OCI-LY3 (cell line): ENCODE measurements at regions not wholly inside any gene's neighbourhood (a gene's known extent, or its start where the extent isn't known, plus 50 kb on each side); places are given as distances from the start of the nearest gene placed in this dataset.

Experiments
- H2AFZ ChIP-seq: fragments of 200-600, 300-600 bp; shearing (Covaris generic); 2 replicates; pipeline ENCODE4 v1.6.0; 2014; ENCODE audit warnings: antibody characterized with exemption, low read depth, low read length
- H3K27ac ChIP-seq: fragments of 200-600, 300-600 bp; sonication (generic); 2 replicates; pipeline ENCODE4 v1.5.1; 2014; ENCODE audit warnings: mild to moderate bottlenecking, low read length, moderate library complexity, mixed read lengths
- H3K27me3 ChIP-seq: fragments of 200-600, 300-600 bp; sonication (generic); 2 replicates; pipeline ENCODE4 v1.6.1; 2014; ENCODE audit warnings: low read depth, low read length, mixed read lengths
- H3K36me3 ChIP-seq: fragments of 200-600, 300-600 bp; sonication (generic); replicated peaks from 2 replicates; pipeline ENCODE3; 2014; ENCODE audit warnings: low read depth, low read length, mixed read lengths
- H3K4me1 ChIP-seq: fragments of 300-600, 200-600 bp; sonication (generic); 2 replicates; pipeline ENCODE4 v1.6.1; 2014; ENCODE audit warnings: low read length, mixed read lengths
- H3K4me2 ChIP-seq: fragments of 200-600, 300-600 bp; sonication (generic); 2 replicates; pipeline ENCODE4 v1.6.1; 2014; ENCODE audit warnings: low read length, mixed read lengths
- H3K4me3 ChIP-seq: fragments of 300-600, 200-600 bp; sonication (generic); 2 replicates; pipeline ENCODE4 v1.5.1; 2014; ENCODE audit warnings: antibody characterized with exemption, mild to moderate bottlenecking, low read length, moderate library complexity
- H3K79me2 ChIP-seq: fragments of 300-600, 200-600 bp; shearing (Covaris generic); 2 replicates; pipeline ENCODE4 v1.6.1; 2014; ENCODE audit warnings: mild to moderate bottlenecking, low read length, mixed read lengths
- H3K9ac ChIP-seq: fragments of 300-600, 200-600 bp; shearing (Covaris generic); 2 replicates; pipeline ENCODE4 v1.6.0; 2014; ENCODE audit warnings: mild to moderate bottlenecking, low read length, moderate library complexity
- H3K9me3 ChIP-seq: fragments of 200-600, 300-600 bp; shearing (Covaris generic); 2 replicates; pipeline ENCODE4 v1.6.1; 2014; ENCODE audit warnings: low read length, mixed read lengths; ENCODE audit not compliant: insufficient read depth
- H4K20me1 ChIP-seq: fragments of 200-600, 300-600 bp; sonication (generic); 2 replicates; pipeline ENCODE4 v1.6.1; 2016; ENCODE audit warnings: low read length, mixed read lengths; ENCODE audit not compliant: insufficient read depth
- EZH2phosphoT487 ChIP-seq: fragments of 200-600 bp; shearing (Covaris generic); IDR thresholded peaks from 2 replicates; pipeline ENCODE4 v1.6.1; 2018; ENCODE audit warnings: antibody characterized with exemption, mixed run types, low read depth
- TF ChIP-seq, protein P1 (sequence below): fragments of 200-600, 300-600 bp; sonication (generic); IDR thresholded peaks from 2 replicates; pipeline ENCODE4 v1.5.1; 2014; ENCODE audit warnings: antibody characterized with exemption, low read length, low read depth

DNA sequence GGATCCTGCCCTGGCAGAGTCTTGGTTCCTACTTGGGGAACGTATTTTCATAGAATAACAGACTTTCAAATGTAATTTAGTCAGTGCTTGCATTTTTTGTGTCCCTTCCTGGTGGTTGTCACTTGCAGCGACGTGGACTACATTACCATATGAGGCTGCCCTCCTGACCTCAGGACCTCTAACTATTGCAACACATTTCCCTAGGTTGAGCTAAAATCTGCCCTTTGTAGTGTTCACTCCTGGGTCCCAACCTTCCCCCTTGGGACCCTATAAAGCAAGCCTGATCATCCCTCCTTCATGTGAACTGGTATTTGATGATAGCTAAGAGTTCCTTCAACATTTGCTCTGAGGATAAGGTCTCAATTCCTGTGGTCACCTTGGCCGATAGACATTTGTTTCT is 95.6 kb upstream of the CACNA1E start:
- Histone ChIP-seq H3K4me3 (no peak overlapping the region), H3K36me3 (no peaks in the 10 kb centered on the region), H3K4me1 (no peaks in the 10 kb centered on the region), H3K9me3 (no peaks in the 10 kb centered on the region), H3K27ac (no peak overlapping the region), H2AFZ (no peak overlapping the region), H4K20me1 (no peaks in the 10 kb centered on the region), H3K9ac (no peak overlapping the region), H3K27me3 (peaks cover 76% of the 10 kb centered on the region), H3K79me2 (no peaks in the 10 kb centered on the region), H3K4me2 (no peak overlapping the region)
- TF ChIP-seq, protein P1, sequence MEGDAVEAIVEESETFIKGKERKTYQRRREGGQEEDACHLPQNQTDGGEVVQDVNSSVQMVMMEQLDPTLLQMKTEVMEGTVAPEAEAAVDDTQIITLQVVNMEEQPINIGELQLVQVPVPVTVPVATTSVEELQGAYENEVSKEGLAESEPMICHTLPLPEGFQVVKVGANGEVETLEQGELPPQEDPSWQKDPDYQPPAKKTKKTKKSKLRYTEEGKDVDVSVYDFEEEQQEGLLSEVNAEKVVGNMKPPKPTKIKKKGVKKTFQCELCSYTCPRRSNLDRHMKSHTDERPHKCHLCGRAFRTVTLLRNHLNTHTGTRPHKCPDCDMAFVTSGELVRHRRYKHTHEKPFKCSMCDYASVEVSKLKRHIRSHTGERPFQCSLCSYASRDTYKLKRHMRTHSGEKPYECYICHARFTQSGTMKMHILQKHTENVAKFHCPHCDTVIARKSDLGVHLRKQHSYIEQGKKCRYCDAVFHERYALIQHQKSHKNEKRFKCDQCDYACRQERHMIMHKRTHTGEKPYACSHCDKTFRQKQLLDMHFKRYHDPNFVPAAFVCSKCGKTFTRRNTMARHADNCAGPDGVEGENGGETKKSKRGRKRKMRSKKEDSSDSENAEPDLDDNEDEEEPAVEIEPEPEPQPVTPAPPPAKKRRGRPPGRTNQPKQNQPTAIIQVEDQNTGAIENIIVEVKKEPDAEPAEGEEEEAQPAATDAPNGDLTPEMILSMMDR, result no peak
- TF ChIP-seq EZH2phosphoT487, result no peak

DNA sequence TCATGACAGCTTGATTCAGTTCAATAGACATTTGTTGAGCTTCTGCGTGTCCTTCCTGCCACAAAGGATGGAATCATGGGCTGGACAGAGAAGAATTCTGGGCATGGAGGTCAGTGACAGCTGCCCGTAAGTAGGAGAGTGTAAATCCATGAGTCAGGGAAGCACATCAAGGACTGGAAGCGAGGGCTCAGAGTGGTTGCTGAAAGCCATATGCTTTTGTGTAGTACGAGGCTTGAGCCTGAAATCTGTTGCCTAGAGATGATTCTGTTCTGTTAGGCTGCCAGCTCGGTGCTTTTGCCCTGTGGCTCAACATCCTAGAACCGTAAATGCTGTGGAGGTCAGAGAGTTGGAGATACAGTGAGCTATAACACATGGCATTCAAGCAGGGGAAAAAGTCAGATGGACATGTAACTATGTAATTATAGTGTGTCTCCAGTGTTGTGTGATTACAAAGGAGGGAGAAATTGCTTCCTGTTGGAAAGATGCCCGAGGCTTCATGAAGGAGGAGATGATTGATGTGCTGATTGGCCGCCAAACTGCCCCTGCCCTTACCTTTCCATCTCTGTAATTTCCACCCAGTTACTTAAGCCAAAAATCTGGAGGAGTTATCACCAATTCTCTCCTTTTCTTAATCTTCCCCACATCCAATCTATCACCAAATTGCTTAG is 92.8 kb upstream of the CACNA1E start:
- Histone ChIP-seq H3K36me3 (no peaks in the 10 kb centered on the region), H3K9me3 (no peaks in the 10 kb centered on the region), H3K9ac (no peak overlapping the region), H4K20me1 (no peaks in the 10 kb centered on the region), H2AFZ (no peak overlapping the region), H3K4me2 (no peak overlapping the region), H3K27ac (no peak overlapping the region), H3K4me3 (no peak overlapping the region), H3K4me1 (no peaks in the 10 kb centered on the region), H3K79me2 (no peaks in the 10 kb centered on the region), H3K27me3 (peaks cover 69% of the 10 kb centered on the region)
- TF ChIP-seq EZH2phosphoT487, result no peak

DNA sequence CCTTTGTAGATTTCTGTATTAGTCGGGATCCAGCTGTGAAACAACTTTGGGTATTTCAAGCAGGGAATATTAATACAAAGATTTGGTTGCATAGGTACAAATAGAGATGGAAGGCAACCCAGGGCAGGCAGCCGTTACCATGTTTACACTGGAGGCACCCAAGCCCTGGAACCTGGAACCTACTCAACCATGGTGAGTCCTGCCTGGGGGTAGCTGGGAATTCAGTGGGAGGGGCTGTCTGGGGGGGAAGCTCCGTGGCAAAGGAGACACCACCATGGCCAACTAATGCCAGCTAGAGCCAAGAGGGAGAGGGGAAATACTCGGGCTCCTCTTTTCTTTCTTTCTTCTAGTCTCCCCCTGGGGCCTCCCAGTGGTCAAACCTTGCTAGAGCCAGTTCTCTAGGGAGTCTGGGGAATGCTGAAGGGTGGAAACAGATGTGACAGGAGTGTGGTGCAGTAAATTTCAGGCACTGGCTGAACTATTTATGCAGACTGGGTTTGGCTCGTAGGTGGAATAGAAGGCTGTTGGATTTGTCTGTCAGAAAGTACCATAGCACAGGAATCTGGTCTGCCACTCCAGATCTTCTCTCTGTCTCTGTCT is 91.9 kb upstream of the CACNA1E start:
- Histone ChIP-seq H3K4me1 (no peaks in the 10 kb centered on the region), H4K20me1 (no peaks in the 10 kb centered on the region), H3K9me3 (no peaks in the 10 kb centered on the region), H3K4me2 (no peak overlapping the region), H3K4me3 (no peak overlapping the region), H3K79me2 (no peaks in the 10 kb centered on the region), H3K27me3 (peaks cover 62% of the 10 kb centered on the region), H3K27ac (no peak overlapping the region), H3K36me3 (no peaks in the 10 kb centered on the region), H2AFZ (no peak overlapping the region), H3K9ac (no peak overlapping the region)
- no peak for TF ChIP-seq EZH2phosphoT487
- TF ChIP-seq, protein P1, result peak; percentile 8; the same call in 1 of the 2 replicates

DNA sequence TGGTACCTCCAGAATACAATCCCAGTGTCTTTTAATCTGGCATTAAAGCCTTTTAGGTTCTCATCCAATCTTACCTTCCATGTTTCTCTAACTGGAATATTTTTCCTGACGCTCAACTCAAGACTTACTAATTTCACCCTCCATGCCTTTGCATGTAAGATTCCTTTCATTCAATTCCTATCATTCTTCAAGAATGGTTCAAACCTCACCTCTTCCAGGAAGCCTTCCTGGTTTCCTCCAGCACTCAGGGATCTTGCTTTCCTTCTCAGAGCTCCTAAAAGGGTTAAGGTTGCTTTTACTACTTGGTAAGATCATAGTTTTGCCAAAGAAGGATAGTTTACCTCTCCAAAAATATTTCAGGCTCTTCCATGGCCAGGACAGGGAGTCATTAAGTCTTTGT is 91.2 kb upstream of the CACNA1E start:
- Histone ChIP-seq H3K79me2 (no peaks in the 10 kb centered on the region), H3K4me2 (no peak overlapping the region), H3K27me3 (peaks cover 55% of the 10 kb centered on the region)

More for the DNA sequence above, 91.2 kb upstream of the CACNA1E start:
- Histone ChIP-seq H3K4me1 (no peaks in the 10 kb centered on the region), H3K36me3 (no peaks in the 10 kb centered on the region), H3K9ac (no peak overlapping the region), H4K20me1 (no peaks in the 10 kb centered on the region), H3K4me3 (no peak overlapping the region), H3K9me3 (no peaks in the 10 kb centered on the region), H3K27ac (no peak overlapping the region), H2AFZ (no peak overlapping the region)
- no peak for TF ChIP-seq EZH2phosphoT487
- TF ChIP-seq, protein P1, result no peak
